Effector memory CD8-positive, alpha-beta T cell (primary cell): ENCODE measurements at regions not wholly inside any gene's neighbourhood (a gene's known extent, or its start where the extent isn't known, plus 50 kb on each side); places are given as distances from the start of the nearest gene placed in this dataset.

Experiments used
- ATAC-seq: fragments of 150-1000 bp; cut with Tn5 transposase; replicated peaks from 2 replicates; pipeline ENCODE4 v1.10.0; 2021; ENCODE audit warnings: mild to moderate bottlenecking, moderate library complexity
- DNase-seq, 3 experiments: peaks; one replicate each; pipeline ENCODE4 v3.0.0; 2021
- H3K27ac Mint-ChIP-seq, 2 donors: one replicate each; pipeline ENCODE4 v1.8.0; 2022; ENCODE audit warnings: mild to moderate bottlenecking in 2 of 2, mixed read lengths in 2 of 2, moderate library complexity in 2 of 2
- H3K27me3 Mint-ChIP-seq, 2 donors: one replicate each; pipeline ENCODE4 v1.8.0; 2022; ENCODE audit warnings: mixed read lengths in 2 of 2
- H3K36me3 Mint-ChIP-seq: one replicate; pipeline ENCODE4 v1.8.0; 2022; ENCODE audit warnings: mild to moderate bottlenecking, moderate library complexity, mixed read lengths; ENCODE audit not compliant: insufficient read depth
- H3K4me1 Mint-ChIP-seq, 2 donors: one replicate each; pipeline ENCODE4 v1.8.0; 2022; ENCODE audit warnings: low read depth in 2 of 2, mixed read lengths in 2 of 2
- H3K4me3 Mint-ChIP-seq, 2 donors: one replicate each; pipeline ENCODE4 v1.8.0; 2022; ENCODE audit warnings: mild to moderate bottlenecking in 2 of 2, mixed read lengths in 2 of 2, moderate library complexity in 2 of 2
- H3K9me3 Mint-ChIP-seq, 2 donors: one replicate each; pipeline ENCODE4 v1.8.0; 2022; ENCODE audit warnings: mixed read lengths in 2 of 2

DNA sequence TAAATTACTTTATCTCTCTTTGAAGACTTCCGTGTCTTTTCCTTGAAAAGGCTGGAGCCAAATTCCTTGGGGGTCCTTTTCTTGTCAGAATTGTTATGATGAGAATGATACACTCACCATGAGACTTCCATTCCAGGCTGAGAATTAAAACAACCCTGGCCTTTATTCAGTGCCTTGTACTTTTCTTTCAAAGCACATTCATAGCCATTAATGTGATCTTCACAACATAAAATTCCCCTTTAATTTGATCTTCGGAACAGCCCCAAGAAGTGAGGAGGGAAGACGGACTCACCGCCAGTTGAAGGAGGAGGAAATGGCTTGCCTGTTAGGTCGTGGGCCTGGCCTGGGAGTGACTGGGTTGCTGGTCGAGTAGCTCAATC is 127.3 kb downstream of the DDX1 start:
- no peak for ATAC-seq
- Mint-ChIP-seq H3K4me1 (no peaks in the 10 kb centered on the region), H3K36me3 (no peaks in the 10 kb centered on the region), H3K4me3 (no peak overlapping the region), H3K27ac (no peak overlapping the region), H3K9me3 (no peaks in the 10 kb centered on the region), H3K27me3 (peaks cover 9 to 19% of the 10 kb centered on the region in 2 donors)
- DNase-seq = no peak

DNA sequence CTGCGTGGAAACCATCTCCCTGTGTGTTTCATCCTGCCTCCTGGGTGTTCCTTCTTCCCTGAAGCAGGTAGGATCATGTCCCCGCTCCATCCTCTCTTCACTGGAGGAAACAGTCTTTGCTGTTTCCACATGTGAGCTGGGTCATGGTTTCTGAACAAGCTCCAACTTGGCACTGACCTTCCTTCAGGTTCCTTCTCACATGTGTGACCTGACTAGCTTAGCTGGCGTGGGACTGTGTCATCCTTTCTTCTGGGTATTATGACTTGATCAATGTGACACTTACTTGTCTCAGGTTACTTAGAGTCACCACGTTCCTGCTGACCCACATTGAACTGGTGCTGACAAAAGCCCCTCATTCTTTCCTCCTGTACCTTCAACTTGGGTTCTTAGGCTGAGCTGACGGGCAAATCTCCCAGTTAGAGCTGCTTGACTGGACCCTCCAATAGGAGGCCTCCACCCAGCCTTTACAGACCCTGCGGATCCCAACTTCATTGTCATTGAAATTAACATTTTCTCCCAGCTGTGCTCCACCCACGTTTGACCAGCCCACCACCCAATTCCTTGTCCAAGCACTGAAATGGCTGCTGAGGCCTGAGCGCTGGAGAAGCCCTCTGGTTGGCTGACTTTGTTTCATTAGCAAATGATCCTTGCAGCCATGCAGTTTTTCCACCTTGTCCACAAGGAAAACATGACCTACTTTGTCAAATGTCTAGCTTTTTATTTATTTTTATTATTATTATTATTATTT is 128.1 kb downstream of the DDX1 start:
- ATAC-seq = no peak
- peaks cover 12 to 24% of the 10 kb centered on the region in 2 donors for H3K27me3 Mint-ChIP-seq

DNA sequence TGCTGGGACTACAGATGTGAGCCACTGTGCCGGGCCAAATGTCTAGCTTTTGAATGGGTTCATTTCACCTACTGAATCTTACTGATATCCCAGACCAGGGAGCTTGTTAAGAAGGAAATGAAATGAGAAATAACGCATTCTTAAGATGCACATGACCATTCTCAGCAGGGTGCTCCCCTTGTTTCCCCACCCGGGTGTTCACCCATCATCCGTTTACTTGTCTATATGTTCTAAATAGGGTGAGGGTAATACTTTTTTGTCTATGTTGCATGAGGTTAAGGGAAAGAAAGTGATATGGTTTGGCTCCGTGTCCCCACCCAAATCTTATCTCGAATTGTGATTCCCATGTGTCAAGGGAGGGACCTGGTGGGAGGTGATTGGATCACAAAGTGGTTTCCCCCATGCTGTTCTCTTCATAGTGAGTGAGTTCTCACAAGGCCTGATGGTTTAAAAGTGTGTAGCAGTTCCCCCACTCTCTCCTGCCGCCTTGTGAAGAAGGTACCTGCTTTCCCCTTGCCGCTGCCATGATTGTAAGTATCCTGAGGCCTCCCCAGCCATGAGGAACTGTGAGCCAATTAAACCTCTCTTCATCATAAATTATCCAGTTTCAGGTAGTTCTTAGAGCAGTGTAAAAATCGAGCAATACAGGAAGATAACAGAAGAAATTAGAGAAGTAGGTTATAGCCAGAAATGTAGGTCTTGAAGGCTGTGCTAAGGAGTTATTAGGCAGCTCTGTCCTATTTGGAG is 129.1 kb downstream of the DDX1 start:
- DNase-seq = no peak
- Mint-ChIP-seq H3K36me3 (no peaks in the 10 kb centered on the region), H3K9me3 (no peaks in the 10 kb centered on the region), H3K27ac (no peak overlapping the region), H3K27me3 (peaks cover 19 to 34% of the 10 kb centered on the region in 2 donors), H3K4me3 (no peak overlapping the region), H3K4me1 (no peaks in the 10 kb centered on the region)
- no peak for ATAC-seq

More for the DNA sequence above, 128.1 kb downstream of the DDX1 start:
- H3K9me3 Mint-ChIP-seq = no peaks in the 10 kb centered on the region
- H3K4me1 Mint-ChIP-seq = no peaks in the 10 kb centered on the region
- no peak overlapping the region for H3K27ac Mint-ChIP-seq
- no peak for DNase-seq
- H3K36me3 Mint-ChIP-seq = no peaks in the 10 kb centered on the region
- H3K4me3 Mint-ChIP-seq = no peak overlapping the region

DNA sequence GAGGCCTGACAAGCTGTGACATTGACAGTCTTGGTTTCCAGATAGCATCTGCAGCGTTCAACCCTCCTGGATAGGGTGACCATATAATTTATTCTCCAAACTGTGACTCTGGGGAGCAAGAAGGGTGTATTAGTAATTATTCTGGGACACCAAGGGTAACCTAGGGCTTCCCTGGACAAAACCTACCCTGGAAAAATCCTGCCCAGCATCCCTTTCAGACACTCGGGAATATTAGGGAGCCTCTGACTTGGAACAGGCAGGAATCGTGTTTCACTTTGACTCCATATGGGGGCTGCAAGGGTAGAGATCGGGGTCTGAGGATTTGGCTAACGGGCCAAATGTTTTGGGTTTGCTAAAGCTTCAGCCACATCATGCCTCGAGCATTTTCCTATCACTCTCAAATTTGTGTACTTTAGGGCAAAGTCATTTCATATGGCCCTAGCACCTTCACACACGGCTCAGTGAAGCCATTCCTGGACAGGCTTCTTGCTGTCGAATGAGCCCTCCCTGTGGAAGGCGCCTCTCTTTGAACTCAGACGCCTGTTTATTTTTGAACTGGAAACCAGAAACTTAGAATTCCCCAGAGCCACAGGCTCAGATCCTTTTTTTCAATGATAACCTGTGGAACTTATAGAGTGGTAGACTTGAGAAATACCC is 129.9 kb downstream of the DDX1 start:
- H3K27ac Mint-ChIP-seq = no peak overlapping the region
- DNase-seq (no peak), ATAC-seq (no peak)
- H3K4me3 Mint-ChIP-seq = no peak overlapping the region
- H3K9me3 Mint-ChIP-seq = no peaks in the 10 kb centered on the region
- peaks cover 25 to 42% of the 10 kb centered on the region in 2 donors for H3K27me3 Mint-ChIP-seq
- H3K4me1 Mint-ChIP-seq = no peaks in the 10 kb centered on the region
- H3K36me3 Mint-ChIP-seq = no peaks in the 10 kb centered on the region

DNA sequence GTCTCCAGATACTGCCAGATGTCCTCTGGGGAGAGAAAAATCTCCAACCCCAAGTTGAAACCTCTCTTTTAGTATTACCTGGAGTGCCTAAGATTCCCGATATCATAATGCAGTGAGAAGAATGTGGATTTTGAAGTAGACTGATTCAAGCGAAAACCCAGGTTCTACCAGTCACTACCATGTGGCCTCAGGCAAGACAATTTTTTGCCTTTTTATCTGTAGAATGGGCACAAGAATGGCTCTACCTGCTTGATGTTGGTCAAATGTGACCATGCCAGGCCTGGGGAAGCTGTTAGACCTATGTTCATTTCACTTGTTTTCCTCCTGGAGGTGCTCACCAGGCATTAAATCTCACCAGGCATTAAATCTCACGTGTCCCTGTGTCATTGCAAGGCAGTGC is 131.3 kb downstream of the DDX1 start:
- H3K4me3 Mint-ChIP-seq = no peak overlapping the region
- DNase-seq = no peak

DNA sequence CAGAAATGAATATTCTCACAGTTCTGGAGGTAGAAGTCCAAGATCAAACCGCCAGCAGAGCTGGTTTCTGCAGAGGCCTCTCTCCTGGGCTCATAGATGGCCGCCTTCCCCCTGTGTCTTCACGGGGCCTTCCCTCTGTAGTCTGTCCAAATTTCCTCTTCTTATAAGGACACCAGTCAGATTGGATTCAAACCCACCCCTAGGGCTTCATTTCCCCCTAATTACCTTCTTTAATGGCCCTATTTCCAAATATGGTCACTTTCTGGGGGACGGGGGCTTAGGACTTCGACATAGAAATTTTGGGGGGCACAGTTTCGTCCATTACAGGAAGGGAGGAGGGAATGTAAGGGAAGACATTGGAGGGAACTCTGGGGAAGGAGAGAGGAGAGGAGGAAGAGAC is 132.6 kb downstream of the DDX1 start:
- H3K36me3 Mint-ChIP-seq = no peaks in the 10 kb centered on the region
- H3K9me3 Mint-ChIP-seq = no peaks in the 10 kb centered on the region
- peaks cover 34 to 48% of the 10 kb centered on the region in 2 donors for H3K27me3 Mint-ChIP-seq
- no peak overlapping the region for H3K27ac Mint-ChIP-seq
- ATAC-seq (no peak), DNase-seq (no peak)
- no peaks in the 10 kb centered on the region for H3K4me1 Mint-ChIP-seq
- H3K4me3 Mint-ChIP-seq = no peak overlapping the region

More for the DNA sequence above, 131.3 kb downstream of the DDX1 start:
- Mint-ChIP-seq H3K9me3 (no peaks in the 10 kb centered on the region), H3K27ac (no peak overlapping the region), H3K27me3 (peaks cover 26 to 48% of the 10 kb centered on the region in 2 donors), H3K36me3 (no peaks in the 10 kb centered on the region), H3K4me1 (no peaks in the 10 kb centered on the region)
- no peak for ATAC-seq

DNA sequence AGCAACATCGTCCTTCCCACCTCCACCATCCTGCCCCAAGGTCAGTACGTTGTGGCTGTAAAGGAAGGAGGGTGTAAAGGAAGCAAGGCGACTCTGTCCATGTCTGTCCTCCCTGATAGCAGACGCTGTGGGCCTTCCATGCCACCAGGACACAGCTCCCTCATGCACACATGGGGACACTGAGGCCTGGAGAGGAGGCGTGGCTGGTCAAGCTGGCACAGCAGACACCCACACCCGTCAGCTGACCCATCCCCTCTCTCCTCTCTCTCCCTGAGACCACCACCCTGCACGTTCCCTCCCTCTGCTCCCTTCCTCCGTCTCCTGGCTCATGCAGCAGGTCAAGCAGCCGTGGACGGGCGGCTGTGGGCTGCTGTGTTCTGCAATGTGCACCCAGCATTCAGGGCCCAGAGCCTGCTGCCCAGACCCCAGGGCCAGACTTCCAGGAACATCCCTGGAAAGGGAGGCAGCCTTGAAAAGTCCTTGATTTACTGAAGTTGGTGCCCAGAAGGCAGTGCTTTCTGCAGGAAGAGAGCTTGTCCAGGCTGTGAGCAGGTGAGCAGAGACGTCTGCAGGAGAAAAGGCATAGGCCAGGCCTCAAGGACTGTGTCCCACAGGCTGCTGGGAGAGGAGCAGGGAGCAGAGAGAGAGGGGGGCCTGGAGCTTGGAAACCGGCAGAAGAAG is 133.6 kb downstream of the DDX1 start:
- no peaks in the 10 kb centered on the region for H3K9me3 Mint-ChIP-seq
- H3K27me3 Mint-ChIP-seq = peaks cover 36 to 41% of the 10 kb centered on the region in 2 donors
- no peak overlapping the region for H3K27ac Mint-ChIP-seq
- H3K36me3 Mint-ChIP-seq = no peaks in the 10 kb centered on the region
- ATAC-seq (no peak), DNase-seq (no peak)
- no peak overlapping the region for H3K4me3 Mint-ChIP-seq
- no peaks in the 10 kb centered on the region for H3K4me1 Mint-ChIP-seq

DNA sequence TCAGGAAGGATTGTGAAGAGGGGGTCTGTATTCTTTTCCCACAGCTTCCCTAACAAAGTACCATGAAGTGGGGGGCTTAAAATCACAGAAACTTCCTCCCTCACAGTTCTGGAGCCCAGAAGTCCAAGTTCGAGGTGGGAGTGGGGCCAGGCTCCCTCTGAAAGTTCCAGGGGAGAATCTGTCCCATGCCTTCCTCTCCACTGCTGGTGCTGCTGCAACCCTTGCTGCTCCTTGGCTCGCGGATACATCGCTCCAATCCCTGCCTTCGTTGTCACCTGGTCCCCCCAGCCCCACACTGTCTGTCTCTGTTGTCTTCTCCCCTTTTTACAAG is 134.1 kb downstream of the DDX1 start:
- H3K9me3 Mint-ChIP-seq = no peaks in the 10 kb centered on the region
- H3K4me3 Mint-ChIP-seq = no peak overlapping the region
- H3K27ac Mint-ChIP-seq = no peak overlapping the region
- ATAC-seq (no peak), DNase-seq (no peak)
- H3K36me3 Mint-ChIP-seq = no peaks in the 10 kb centered on the region
- H3K4me1 Mint-ChIP-seq = no peaks in the 10 kb centered on the region
- H3K27me3 Mint-ChIP-seq = peaks cover 36 to 41% of the 10 kb centered on the region in 2 donors

DNA sequence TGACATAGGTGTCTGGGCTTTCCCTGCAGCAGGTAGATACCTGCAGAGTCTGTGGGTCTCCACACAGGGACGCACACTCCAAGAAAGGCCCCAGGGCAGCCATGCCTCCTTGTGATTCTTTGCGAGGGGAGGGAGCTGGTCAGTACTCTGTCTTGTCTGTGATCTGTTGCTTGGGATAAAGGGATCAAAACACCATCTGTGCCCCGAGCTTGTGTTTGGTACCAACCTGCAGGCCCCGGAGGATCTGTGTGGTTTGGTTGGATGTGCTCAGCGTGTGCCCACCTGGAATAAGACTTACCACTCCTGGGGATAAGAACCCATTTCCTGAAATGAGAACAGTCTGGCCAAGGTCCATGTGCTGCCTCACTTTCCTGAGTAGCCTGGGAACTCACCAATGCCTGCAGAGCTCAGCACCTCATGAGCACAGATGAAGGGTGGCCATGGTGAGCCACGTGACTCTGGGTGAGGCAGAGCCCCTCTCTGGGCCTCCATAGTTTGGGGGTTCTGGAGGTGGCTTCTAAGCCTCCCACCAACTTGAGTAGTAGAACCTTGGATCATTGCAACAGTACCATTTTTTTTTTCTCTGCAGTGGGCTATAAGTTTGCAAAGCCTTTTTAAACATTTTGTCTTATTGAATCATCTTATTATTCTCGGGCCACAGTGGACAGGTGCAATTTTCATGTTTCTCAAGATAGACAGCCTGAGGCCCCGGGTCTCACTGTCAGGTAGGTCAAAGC is 134.8 kb downstream of the DDX1 start:
- peaks cover 36 to 43% of the 10 kb centered on the region in 2 donors for H3K27me3 Mint-ChIP-seq
- H3K9me3 Mint-ChIP-seq = no peaks in the 10 kb centered on the region
- ATAC-seq (no peak), DNase-seq (no peak)
- H3K4me3 Mint-ChIP-seq = no peak overlapping the region
- no peak overlapping the region for H3K27ac Mint-ChIP-seq
- no peaks in the 10 kb centered on the region for H3K36me3 Mint-ChIP-seq
- no peaks in the 10 kb centered on the region for H3K4me1 Mint-ChIP-seq

DNA sequence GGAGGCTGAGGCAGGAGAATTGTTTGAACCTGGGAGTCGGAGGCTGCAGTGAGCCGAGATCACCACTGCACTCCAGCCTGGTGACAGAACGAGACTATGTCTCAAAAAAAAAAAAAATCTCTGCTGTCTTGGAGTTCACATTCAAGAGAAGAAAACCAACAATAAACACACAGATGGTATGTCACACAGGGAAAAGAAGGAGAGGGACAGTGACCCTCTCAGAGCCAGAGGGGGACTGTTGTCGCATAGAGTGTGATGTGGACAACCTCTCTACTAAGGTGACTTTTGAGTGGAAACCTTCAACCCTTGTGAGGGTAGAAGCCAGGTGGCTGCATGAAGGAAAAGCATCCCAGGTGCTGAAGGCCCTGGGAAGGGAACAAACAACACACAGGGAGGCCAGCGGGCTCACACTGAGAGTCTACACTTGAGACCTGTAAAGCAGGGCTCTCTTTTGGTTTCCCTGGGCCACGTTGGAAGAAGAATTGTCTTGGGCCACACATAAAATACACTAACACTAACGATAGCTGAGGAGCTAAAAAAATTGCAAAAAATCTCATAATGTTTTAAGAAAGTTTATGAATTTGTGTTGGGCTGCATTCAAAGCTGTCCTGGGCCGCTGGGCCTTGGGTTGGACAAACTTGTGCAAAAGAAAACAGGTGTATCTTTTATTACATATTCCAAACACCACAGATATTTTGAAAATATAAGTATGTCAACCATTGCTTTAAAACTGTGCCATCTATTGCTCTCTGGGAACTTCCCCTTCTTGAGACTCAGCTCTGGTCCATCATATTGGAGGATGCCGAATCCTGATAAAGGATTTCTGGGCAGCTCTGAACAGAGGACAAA is 136.0 kb downstream of the DDX1 start:
- ATAC-seq (no peak), DNase-seq (no peak)
- no peaks in the 10 kb centered on the region for H3K36me3 Mint-ChIP-seq
- no peak overlapping the region for H3K27ac Mint-ChIP-seq
- no peak overlapping the region for H3K4me3 Mint-ChIP-seq
- H3K4me1 Mint-ChIP-seq = no peaks in the 10 kb centered on the region
- H3K9me3 Mint-ChIP-seq = no peaks in the 10 kb centered on the region
- peaks cover 36 to 54% of the 10 kb centered on the region in 2 donors for H3K27me3 Mint-ChIP-seq

DNA sequence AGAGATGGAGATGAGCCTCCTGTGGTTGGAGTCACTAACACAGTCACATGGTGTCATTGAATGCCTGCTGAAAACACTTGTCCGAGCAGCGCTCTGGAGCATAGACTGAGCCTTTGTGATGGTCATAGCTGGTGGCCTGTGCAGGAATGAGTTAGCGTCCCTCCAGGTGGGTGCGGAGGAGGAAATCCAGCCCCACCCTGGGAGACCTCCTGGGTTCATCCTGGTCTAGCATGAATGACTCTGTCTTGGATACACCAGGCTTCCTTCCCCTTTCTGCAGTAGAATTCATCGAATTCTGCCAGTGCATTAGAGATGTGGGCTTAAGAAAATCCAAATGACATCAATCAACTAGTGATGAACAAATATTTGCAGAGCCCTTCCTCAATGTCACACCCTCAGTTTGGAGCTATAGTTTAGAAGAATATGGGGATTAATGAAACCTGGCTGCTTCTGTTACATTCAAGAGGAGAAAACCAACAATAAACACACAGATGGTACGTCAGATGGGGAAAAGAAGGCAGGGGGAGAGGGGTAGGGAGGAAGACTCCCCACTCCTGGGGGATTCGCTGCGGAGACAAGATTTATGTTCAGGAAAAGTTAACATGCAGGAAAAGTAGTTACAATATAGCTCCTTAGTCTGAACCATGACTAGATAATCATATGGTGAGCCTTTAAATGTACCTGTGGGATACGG is 136.7 kb downstream of the DDX1 start:
- ATAC-seq (no peak), DNase-seq (no peak)
- Mint-ChIP-seq H3K36me3 (no peaks in the 10 kb centered on the region), H3K9me3 (no peaks in the 10 kb centered on the region), H3K27me3 (peaks cover 36 to 59% of the 10 kb centered on the region in 2 donors), H3K4me3 (no peak overlapping the region), H3K4me1 (no peaks in the 10 kb centered on the region), H3K27ac (no peak overlapping the region)

DNA sequence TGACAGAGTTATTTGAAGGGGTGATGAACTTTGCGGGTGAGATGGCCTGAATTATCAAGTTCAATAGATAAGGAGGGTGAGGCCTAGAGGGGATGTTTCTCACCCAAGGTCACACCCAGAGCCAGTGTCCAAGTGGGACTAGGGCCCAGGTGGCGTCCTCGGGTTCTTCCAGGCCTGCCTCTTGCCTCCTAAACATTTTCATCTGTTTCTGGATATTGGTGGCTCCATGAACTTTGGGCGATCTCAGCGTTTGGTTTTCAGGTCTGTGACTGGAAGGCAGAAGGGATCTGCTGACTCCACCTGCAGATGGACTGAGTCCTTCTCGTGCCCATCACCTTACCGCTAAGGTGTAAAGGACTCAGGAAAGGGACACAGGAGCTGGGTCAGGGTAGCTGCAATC is 137.3 kb downstream of the DDX1 start:
- Mint-ChIP-seq H3K36me3 (no peaks in the 10 kb centered on the region), H3K4me1 (no peaks in the 10 kb centered on the region), H3K27ac (no peak overlapping the region), H3K27me3 (peaks cover 32 to 59% of the 10 kb centered on the region in 2 donors), H3K4me3 (no peak overlapping the region), H3K9me3 (no peaks in the 10 kb centered on the region)
- DNase-seq (no peak), ATAC-seq (no peak)
